ENCODE measurements at regions not wholly inside any gene's neighbourhood (a gene's known extent, or its start where the extent isn't known, plus 50 kb on each side); places are given as distances from the start of the nearest gene placed in this dataset.

- H3K27ac ChIP-seq: peak overlapping the region; percentile 100; the same call in 1 of the 2 replicates
- no peak for TF ChIP-seq CTCF (conservative IDR thresholded peaks at IDR 0.05)
- TF ChIP-seq ZFX (IDR thresholded peaks at IDR 0.05): no peak
Observed at GRCh38 chr4:41442810-41443209, 95.1 kb upstream of the LIMCH1 start.

GRCh38 chr4:41443340-41444079 is 94.4 kb upstream of the LIMCH1 start:
- peak overlapping the region; percentile 100; the same call in 1 of the 2 replicates for H3K27ac ChIP-seq
- TF ChIP-seq ZFX (IDR thresholded peaks at IDR 0.05) (no peak), CTCF (conservative IDR thresholded peaks at IDR 0.05) (no peak)

- H3K27ac ChIP-seq: peak overlapping the region; percentile 89
- no peak for TF ChIP-seq CTCF (conservative IDR thresholded peaks at IDR 0.05)
Observed at GRCh38 chr4:41446391-41446790, 91.6 kb upstream of the LIMCH1 start.

- TF ChIP-seq ZFX (IDR thresholded peaks at IDR 0.05) (no peak), CTCF (conservative IDR thresholded peaks at IDR 0.05) (no peak)
- H3K27ac ChIP-seq: peak overlapping the region; percentile 68
Observed at GRCh38 chr4:41446981-41447725, 90.8 kb upstream of the LIMCH1 start.

- H3K27ac ChIP-seq: peak overlapping the region; percentile 54
- TF ChIP-seq ZFX (IDR thresholded peaks at IDR 0.05): no peak
- TF ChIP-seq CTCF (conservative IDR thresholded peaks at IDR 0.05): no peak
Observed at GRCh38 chr4:41448934-41449333, 89.0 kb upstream of the LIMCH1 start.

GRCh38 chr4:41451961-41452360 is 86.0 kb upstream of the LIMCH1 start:
- H3K27ac ChIP-seq: peak overlapping the region; percentile 78; the same call in 1 of the 2 replicates
- TF ChIP-seq ZFX (IDR thresholded peaks at IDR 0.05): no peak
- TF ChIP-seq CTCF (conservative IDR thresholded peaks at IDR 0.05): no peak

Measured in C4-2B (cell line).